Posterior cingulate gyrus (tissue), 11 donors: ENCODE measurements at regions not wholly inside any gene's neighbourhood (a gene's known extent, or its start where the extent isn't known, plus 50 kb on each side); places are given as distances from the start of the nearest gene placed in this dataset.
A peak's percentile ranks its signal among the peaks of the same experiment; 100 is the strongest.
"Not testable (repeated sequence)": the region's sequence is repeated elsewhere in the genome, so short reads cannot be mapped to it uniquely, and the experiment has no call there.

Experiments used
- DNase-seq, 10 donors: peaks; one replicate each; pipeline versions ENCODE4 v3.0.0 to v3.0.0-alpha.2; 2020 to 2021; ENCODE audit warnings: mixed read lengths in 3 of 10
- intact Hi-C: fragments of 100-400 bp; cut with DNase I; formaldehyde crosslinking; loops from one replicate; pipeline ENCODE4 v1.15.1; 2023

DNA sequence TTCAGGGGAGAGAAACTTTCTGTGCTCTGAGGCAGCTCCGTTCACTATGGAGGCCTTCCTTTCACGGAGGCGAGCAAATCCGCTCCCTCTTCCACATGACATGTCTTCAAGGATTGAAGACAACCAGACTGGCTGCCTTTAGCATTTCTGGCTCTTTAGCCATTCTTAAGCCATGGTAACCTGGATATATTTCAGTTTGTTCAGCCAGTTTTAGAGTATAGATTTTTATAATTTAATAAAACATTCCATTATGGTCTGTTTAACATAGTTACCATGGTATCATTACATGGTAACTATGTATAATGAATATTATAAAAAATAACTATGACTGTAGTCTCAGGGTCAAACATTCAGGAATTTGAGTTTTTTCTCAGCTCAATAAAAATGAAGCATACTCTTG lies 54.2 kb upstream of the NFIA start:
- DNase-seq = no peak
- intact Hi-C loops = no loop called here

DNA sequence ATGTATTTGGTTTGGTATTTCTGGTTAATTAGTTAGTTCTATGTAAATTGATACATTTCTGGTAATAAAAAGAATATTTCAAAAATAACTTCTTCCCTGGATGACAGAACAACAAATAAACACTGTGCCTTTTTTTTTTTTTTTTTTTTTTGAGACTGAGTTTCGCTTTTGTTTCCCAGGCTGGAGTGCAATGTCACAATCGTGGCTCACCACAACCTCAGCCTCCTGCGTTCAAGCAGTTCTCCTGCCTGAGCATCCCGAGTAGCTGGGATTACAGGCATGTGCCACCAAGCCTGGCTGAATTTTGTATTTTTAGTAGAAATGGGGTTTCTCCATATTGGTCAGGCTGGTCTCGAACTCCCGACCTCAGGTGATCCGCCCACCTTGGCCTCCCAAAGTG lies 64.3 kb upstream of the NFIA start:
- intact Hi-C loops, DNase-seq: not testable (repeated sequence)

GRCh38 chr1:61017651-61018050 lies 64.7 kb upstream of the NFIA start:
- intact Hi-C loops = no loop called here
- no peak for DNase-seq

DNA sequence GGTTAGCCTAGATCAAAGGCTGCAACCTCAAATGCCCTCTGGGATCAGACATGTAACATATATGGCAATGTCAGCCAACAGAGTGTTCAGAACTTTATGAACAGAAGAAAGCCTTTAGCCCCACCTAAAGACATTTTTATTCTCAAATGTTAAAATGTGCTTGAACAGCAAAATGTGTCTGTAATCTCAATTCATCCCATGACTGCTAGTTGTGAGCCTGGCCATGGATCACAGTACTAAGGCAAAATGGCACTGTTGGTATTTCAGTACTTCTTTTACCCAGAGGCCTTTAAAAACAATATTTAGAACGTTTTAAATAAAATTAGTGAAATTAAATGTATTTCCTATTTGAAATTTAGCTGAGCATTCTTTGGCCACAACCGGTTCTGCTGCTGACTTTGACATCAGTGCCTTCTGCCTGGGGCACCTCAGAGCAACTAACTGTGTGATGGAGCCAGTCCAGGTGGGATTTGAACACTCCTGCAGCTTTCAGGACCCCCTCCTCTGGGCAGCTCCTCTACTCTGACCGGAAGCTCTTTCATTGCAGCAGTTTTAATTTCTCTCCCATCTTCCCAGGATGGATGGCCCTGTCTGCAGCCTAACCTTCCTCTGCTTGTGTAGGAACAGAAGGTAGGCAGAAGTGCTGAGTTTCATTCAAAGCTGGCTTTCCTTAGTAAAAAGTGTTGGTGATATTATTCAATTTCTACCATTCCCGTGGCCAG lies 68.3 kb upstream of the NFIA start:
- intact Hi-C loops = no loop called here
- no peak for DNase-seq

DNA sequence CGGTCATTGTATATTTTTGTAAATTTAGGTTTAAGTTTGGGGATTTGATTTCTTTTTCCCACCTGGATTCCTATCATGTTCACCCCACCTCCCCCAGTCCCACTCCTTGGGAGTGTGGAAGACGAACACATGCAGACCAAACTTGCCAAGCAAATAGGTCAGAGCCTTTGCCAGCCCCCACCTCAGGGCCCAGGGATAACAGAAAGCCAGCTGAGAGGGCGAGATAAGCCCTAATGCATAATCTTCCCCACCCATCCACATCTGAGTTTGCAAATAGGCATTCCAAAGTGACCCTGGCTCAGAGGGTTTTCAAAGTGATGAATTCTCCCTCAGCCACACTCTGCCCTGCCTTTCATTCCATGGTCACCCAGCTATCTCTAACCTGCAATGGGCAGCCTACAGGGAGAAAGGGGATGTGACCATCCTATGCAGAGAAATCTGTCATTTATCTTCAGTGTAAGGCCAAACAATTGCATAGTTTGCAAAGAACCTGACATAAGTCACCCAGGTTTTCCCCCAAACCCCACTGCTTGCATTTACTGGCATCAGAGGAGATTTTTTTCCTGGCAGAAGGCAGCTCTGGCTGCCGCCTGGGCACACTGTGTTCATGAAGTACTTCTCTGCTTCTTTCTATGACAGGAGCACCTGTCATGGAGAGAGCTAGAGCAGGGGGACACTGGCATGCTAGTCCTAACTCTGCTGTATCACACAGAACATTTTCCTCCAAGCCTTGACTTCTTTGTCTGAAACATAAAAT lies 69.0 kb upstream of the NFIA start:
- intact Hi-C loops = no loop called here
- no peak for DNase-seq

DNA sequence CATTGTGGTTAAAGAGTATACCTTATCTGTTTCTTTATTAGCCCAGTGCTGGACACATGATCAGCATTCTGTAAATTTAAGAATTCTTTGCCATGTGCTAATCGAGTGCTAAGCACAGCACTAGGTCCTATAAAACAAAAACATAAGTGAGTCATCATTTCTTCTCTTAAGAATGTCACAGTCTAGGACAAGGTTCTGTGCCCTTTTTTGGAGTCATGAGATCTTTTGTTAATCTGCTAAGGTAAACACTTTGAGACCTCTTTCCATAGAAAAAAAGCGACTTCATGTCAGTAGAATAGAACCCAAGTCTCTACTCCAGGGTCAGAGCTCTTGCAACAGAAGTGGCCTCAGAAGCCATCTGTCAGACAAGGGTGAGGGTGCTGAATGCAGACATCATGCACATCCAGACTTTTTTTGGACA lies 70.0 kb upstream of the NFIA start:
- intact Hi-C loops = no loop called here
- no peak for DNase-seq

DNA sequence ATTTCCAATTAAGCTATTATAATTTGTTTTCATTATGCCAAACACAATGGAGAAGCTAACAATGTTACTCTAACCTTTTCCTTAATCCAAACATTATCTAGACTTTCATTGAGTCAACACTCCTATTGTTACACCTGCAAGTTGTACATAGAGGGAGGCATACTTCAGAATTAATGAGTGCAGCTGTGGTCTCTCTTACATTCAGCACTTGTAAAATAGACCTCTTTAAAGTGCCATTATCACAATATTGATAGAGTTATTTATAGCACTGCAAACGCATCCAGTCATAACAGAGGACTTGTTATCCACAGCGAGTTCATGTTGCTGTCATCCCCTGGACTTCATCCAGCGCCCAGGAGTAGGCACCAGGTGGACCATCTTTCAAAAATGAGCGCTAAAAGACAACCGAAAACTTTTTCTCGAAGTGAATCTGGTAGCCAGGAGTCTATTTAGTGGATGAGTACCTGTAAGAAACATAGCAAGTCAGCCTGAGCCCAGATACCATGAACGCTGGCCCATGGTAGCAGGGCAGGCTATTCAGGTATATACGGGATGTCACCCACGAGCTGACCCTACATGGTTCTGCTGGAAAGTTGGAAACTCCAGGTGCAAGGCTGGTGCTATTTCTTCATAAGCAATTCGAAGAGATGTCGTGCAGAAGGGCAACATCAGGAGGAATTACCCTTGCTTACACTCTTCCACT lies 70.6 kb upstream of the NFIA start:
- DNase-seq = no peak
- intact Hi-C loops = no loop called here

- DNase-seq = no peak
- intact Hi-C loops = no loop called here
Measured at GRCh38 chr1:61007534-61008364, 74.6 kb upstream of the NFIA start.

GRCh38 chr1:61005614-61006580 lies 76.5 kb upstream of the NFIA start:
- peak in 3 of 10 donors; percentile 11 to 71 (median 11) for DNase-seq
- intact Hi-C loops = no loop called here

DNA sequence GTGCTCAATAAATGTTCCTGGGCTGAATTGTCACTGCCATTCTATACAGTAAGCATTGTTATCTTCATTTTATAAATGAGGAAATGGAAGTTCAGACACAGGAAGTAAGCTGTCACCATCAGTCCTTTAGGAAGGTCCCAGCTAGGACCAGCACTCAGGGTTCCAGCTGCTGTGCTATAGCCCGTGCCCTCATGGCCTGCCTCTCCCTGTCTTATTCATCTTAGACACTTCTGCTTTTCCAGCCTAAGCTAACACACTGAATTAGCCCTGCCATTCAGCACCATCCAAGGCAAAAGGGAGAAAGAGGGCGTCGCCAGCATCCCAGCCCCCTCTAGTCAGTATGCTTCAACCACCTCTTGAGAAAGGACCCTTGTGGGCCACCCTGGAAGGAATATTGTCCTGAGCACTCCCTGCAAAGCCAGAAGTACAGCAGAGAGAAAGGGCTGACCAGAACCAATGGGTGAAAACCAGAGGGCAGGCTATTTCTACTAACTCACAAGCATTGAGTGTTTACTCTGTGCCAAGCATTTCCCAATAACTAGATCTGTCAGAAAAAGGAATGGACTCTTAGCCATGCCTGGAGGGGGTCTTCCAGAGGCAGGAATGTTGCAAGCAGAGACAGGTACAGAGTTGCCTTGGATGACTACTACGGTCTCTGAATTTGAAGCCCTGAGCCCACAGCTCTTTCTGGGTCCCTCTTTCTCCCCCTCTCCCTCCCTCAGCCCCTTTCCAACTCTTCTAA lies 77.9 kb upstream of the NFIA start:
- intact Hi-C loops = no loop called here
- DNase-seq = no peak

GRCh38 chr1:61000327-61000726 lies 82.0 kb upstream of the NFIA start:
- DNase-seq = no peak
- intact Hi-C loops = no loop called here

DNA sequence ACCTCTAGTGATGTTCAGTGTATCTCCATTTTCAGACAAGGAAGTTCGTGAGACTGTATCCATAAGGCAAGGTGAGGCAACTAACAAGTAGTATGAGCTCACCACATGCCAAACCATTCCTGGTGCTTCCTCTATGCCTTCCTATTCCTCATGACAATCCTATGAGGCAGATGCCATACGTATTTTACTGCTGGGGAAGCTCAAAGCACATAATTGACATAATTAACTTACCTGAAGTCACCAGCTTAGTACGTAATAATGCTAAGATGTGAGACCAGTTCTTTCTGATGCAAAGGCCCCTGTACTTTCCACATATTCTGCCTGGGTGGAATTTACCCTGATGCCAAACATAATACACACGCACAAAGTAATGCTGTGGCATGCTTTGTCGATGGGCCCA lies 83.6 kb upstream of the NFIA start:
- intact Hi-C loops = no loop called here

DNA sequence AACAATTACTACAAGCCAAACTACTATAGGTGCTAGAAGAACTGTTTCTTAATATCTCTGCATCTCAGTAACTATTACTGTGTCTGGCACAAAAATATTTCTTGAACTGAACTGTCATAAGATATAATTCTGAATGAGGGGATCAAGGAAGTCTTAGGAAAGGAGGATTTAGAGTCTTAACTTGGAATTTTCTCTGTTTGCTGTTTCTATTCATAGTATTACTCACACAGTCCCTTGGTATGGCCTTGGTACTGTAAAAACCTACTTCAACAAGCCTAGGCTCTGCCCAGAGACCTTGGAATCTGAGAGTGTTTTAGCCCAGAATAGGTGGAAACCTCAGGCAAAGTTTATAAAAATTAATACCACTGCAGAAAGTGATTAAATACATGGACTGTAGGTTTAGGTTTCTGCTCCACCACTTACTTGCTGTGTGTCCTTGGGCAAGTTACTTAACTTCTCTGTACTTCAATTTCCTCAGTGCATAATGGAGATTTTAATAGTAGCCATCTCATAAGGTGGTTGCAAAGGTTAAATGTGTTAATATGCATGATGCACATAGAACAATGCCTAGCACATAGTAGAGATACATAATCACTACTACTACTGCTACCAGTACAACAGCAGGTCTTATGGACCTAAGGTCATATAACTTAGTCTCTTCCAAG lies 87.4 kb upstream of the NFIA start:
- no peak for DNase-seq
- intact Hi-C loops = no loop called here

More for the DNA sequence above, 83.6 kb upstream of the NFIA start:
- DNase-seq = no peak

DNA sequence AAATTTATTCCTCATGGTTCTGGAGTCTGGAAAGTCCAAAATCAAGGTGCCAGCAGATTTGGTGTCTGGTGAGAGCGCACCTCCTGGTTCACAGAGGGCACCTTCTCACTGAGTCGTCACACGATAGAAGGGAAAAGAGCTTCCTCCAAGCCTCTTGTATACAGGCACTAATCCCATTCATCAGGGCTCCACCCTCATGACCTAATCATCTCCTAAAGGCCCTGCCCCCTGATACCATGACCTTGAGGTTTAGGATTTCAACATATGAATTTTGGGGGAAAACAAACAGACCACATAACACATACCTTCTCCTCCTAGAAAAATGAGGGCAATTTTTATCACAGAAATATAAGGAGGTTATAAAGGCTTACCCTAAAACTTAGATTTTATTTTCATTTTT lies 88.0 kb upstream of the NFIA start:
- DNase-seq = no peak
- intact Hi-C loops = no loop called here

DNA sequence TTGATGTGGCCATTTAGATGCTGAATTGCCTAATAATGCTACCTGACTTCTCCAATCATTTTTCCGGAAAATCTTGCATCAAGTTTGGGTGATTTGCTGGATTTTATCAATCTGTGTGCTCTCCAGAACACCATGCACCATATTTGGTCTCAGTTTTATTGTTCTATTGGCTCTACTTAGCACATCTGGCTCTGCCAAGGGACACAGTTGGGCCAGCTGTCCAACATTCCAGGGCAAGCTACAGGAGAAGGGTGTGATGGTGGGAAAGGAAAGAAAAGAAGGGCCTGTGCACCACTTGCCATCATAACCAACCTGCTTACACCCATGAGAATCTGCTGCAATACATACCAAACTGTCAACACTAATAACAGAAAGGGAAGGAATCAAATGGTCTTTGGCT lies 90.2 kb upstream of the NFIA start:
- DNase-seq = no peak
- intact Hi-C loops = no loop called here

GRCh38 chr1:60990714-60991090 lies 91.7 kb upstream of the NFIA start:
- DNase-seq = no peak
- intact Hi-C loops = no loop called here

GRCh38 chr1:60989749-60990713 lies 92.3 kb upstream of the NFIA start:
- intact Hi-C loops = no loop called here
- DNase-seq = no peak
